NCI-H1417 treated with DMSO at 0.1 percent for 48 hours (cell line): ENCODE measurements at regions not wholly inside any gene's neighbourhood (a gene's known extent, or its start where the extent isn't known, plus 50 kb on each side); places are given as distances from the start of the nearest gene placed in this dataset.

Experiments
- DNase-seq: peaks from one replicate; lab custom pipeline; 2025; lab: John Stamatoyannopoulos, UW

- no peak for DNase-seq
Measured at GRCh38 chr18:24987303-24988252, 364.4 kb downstream of the ZNF521 start.

GRCh38 chr18:24988253-24988840 lies 363.6 kb downstream of the ZNF521 start:
- no peak for DNase-seq

GRCh38 chr18:24989760-24990593 lies 362.0 kb downstream of the ZNF521 start:
- no peak for DNase-seq

GRCh38 chr18:24990671-24991134 lies 361.3 kb downstream of the ZNF521 start:
- DNase-seq = no peak

GRCh38 chr18:24991141-24992060 lies 360.6 kb downstream of the ZNF521 start:
- DNase-seq = no peak

GRCh38 chr18:24992491-24992890 lies 359.5 kb downstream of the ZNF521 start:
- DNase-seq = no peak

GRCh38 chr18:24993628-24994027 lies 358.3 kb downstream of the ZNF521 start:
- DNase-seq = no peak

GRCh38 chr18:24995056-24995455 lies 356.9 kb downstream of the ZNF521 start:
- no peak for DNase-seq

- DNase-seq = no peak
Measured at GRCh38 chr18:24995755-24996154, 356.2 kb downstream of the ZNF521 start.

- no peak for DNase-seq
Measured at GRCh38 chr18:24999650-25000267, 352.2 kb downstream of the ZNF521 start.

- no peak for DNase-seq
Measured at GRCh38 chr18:25001803-25002202, 350.2 kb downstream of the ZNF521 start.

GRCh38 chr18:25005541-25006403 lies 346.2 kb downstream of the ZNF521 start:
- no peak for DNase-seq

- no peak for DNase-seq
Measured at GRCh38 chr18:25010623-25011374, 341.2 kb downstream of the ZNF521 start.
